OCI-LY1 (cell line): ENCODE measurements at regions not wholly inside any gene's neighbourhood (a gene's known extent, or its start where the extent isn't known, plus 50 kb on each side); places are given as distances from the start of the nearest gene placed in this dataset.

Source experiments
- CTCF ChIP-seq: fragments of 200-600 bp; sonication (generic), shearing (Covaris generic); IDR thresholded peaks from 2 replicates; pipeline ENCODE4 v1.5.1; 2017; ENCODE audit warnings: mild to moderate bottlenecking, antibody characterized with exemption, low read length, moderate library complexity, mixed read lengths
- EZH2 ChIP-seq: fragments of 200-600 bp; sonication (generic), shearing (Covaris generic); IDR thresholded peaks from 2 replicates; pipeline ENCODE4 v1.8.0; 2017; ENCODE audit warnings: borderline replicate concordance, mixed run types, mild to moderate bottlenecking, antibody characterized with exemption, low read length, moderate library complexity, mixed read lengths

DNA sequence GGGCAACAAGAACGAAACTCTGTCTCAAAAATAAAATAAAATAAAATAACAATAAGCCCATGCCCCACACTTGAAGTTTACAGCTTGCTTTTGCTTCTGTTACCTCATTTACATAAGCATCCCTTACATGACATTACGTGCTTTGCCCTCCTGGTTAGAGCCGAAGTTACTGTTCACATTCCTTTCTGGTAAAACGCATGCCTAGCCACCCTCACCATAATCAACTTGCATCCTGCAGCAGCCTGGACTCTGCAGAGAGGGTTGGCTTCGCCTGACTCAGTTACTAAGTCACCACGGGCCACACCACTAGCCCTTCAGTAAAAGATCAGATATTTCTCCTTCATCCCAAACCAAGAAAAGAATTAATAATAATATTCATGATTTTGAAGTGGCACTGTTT is 736.0 kb upstream of the AUTS2 start:
- TF ChIP-seq CTCF (no peak), EZH2 (no peak)
